ENCODE measurements at regions not wholly inside any gene's neighbourhood (a gene's known extent, or its start where the extent isn't known, plus 50 kb on each side); places are given as distances from the start of the nearest gene placed in this dataset.

- TF ChIP-seq CTCF (IDR thresholded peaks at IDR 0.05; ENCODE audit: insufficient read depth in 1 of 2, low read depth in 1 of 2, low read length in 1 of 2, severe bottlenecking in 1 of 2, unreplicated experiment in 1 of 2): no peak
- Histone ChIP-seq H3K9me3 (no peaks in the 10 kb centered on the region), H3K27me3 (replicated peaks; ENCODE audit: control insufficient read depth, insufficient read depth, low read length) (no peaks in the 10 kb centered on the region), H3K36me3 (ENCODE audit: control insufficient read depth, insufficient read depth, low read length) (no peaks in the 10 kb centered on the region), H3K4me3 (ENCODE audit: low read depth, low read length) (no peak overlapping the region), H3K4me1 (no peaks in the 10 kb centered on the region)
- no peaks in the 10 kb centered on the region for H3K27me3 Mint-ChIP-seq (ENCODE audit: insufficient read depth, unreplicated experiment)
- no peaks in the 10 kb centered on the region for H3K36me3 Mint-ChIP-seq (ENCODE audit: insufficient read depth, unreplicated experiment)
- POLR2A ChIA-PET: no interaction called here
- intact Hi-C loops (cut with micrococcal nuclease; ENCODE audit: unreplicated experiment): no loop called here
- no peak for DNase-seq
- no peak overlapping the region for H3K27ac Mint-ChIP-seq (ENCODE audit: unreplicated experiment)
- H3K4me1 Mint-ChIP-seq (ENCODE audit: low read depth, unreplicated experiment): no peaks in the 10 kb centered on the region
- no peaks in the 10 kb centered on the region for H3K9me3 Mint-ChIP-seq (ENCODE audit: unreplicated experiment)
- CTCF ChIA-PET: no interaction called here
- BruUV-seq (replicated peaks): no TSS peak
- H3K4me3 Mint-ChIP-seq (ENCODE audit: unreplicated experiment): no peak overlapping the region
These were observed 688.4 kb downstream of the HTR1B start for GRCh38 chr6:76774781-76775384.

- Mint-ChIP-seq H3K4me3 (ENCODE audit: unreplicated experiment) (no peak overlapping the region), H3K27ac (ENCODE audit: unreplicated experiment) (no peak overlapping the region), H3K36me3 (ENCODE audit: insufficient read depth, unreplicated experiment) (no peaks in the 10 kb centered on the region), H3K27me3 (ENCODE audit: insufficient read depth, unreplicated experiment) (no peaks in the 10 kb centered on the region), H3K4me1 (ENCODE audit: low read depth, unreplicated experiment) (no peaks in the 10 kb centered on the region), H3K9me3 (ENCODE audit: unreplicated experiment) (no peaks in the 10 kb centered on the region)
- ChIA-PET POLR2A (no interaction called here), CTCF (no interaction called here)
- intact Hi-C loops (cut with micrococcal nuclease; ENCODE audit: unreplicated experiment): no loop called here
- H3K4me1 ChIP-seq: no peaks in the 10 kb centered on the region
- no peaks in the 10 kb centered on the region for H3K27me3 ChIP-seq (replicated peaks; ENCODE audit: control insufficient read depth, insufficient read depth, low read length)
- DNase-seq: no peak
- no peak for TF ChIP-seq CTCF (IDR thresholded peaks at IDR 0.05; ENCODE audit: insufficient read depth in 1 of 2, low read depth in 1 of 2, low read length in 1 of 2, severe bottlenecking in 1 of 2, unreplicated experiment in 1 of 2)
- H3K4me3 ChIP-seq (ENCODE audit: low read depth, low read length): no peak overlapping the region
- H3K9me3 ChIP-seq: no peaks in the 10 kb centered on the region
- H3K36me3 ChIP-seq (ENCODE audit: control insufficient read depth, insufficient read depth, low read length): no peaks in the 10 kb centered on the region
- no TSS peak for BruUV-seq (replicated peaks)
These were observed 690.3 kb downstream of the HTR1B start for GRCh38 chr6:76772951-76773350.

GRCh38 chr6:76771059-76771634 lies 692.1 kb downstream of the HTR1B start:
- POLR2A ChIA-PET: no interaction called here
- Mint-ChIP-seq H3K4me1 (ENCODE audit: low read depth, unreplicated experiment) (no peaks in the 10 kb centered on the region), H3K4me3 (ENCODE audit: unreplicated experiment) (no peak overlapping the region), H3K27me3 (ENCODE audit: insufficient read depth, unreplicated experiment) (no peaks in the 10 kb centered on the region), H3K27ac (ENCODE audit: unreplicated experiment) (no peak overlapping the region), H3K9me3 (ENCODE audit: unreplicated experiment) (no peaks in the 10 kb centered on the region), H3K36me3 (ENCODE audit: insufficient read depth, unreplicated experiment) (no peaks in the 10 kb centered on the region)
- Histone ChIP-seq H3K4me3 (ENCODE audit: low read depth, low read length) (no peak overlapping the region), H3K4me1 (no peaks in the 10 kb centered on the region), H3K9me3 (no peaks in the 10 kb centered on the region), H3K36me3 (ENCODE audit: control insufficient read depth, insufficient read depth, low read length) (no peaks in the 10 kb centered on the region), H3K27me3 (replicated peaks; ENCODE audit: control insufficient read depth, insufficient read depth, low read length) (no peaks in the 10 kb centered on the region)
- no TSS peak for BruUV-seq (replicated peaks)
- no peak for DNase-seq
- intact Hi-C loops (cut with micrococcal nuclease; ENCODE audit: unreplicated experiment): no loop called here
- CTCF ChIA-PET: no interaction called here
- no peak for TF ChIP-seq CTCF (IDR thresholded peaks at IDR 0.05; ENCODE audit: insufficient read depth in 1 of 2, low read depth in 1 of 2, low read length in 1 of 2, severe bottlenecking in 1 of 2, unreplicated experiment in 1 of 2)
